PC-9 (cell line): ENCODE measurements at regions not wholly inside any gene's neighbourhood (a gene's known extent, or its start where the extent isn't known, plus 50 kb on each side); places are given as distances from the start of the nearest gene placed in this dataset.

Experiments
- CTCF ChIP-seq: fragments of 200-600 bp; sonication (generic); conservative IDR thresholded peaks from 2 replicates; pipeline ENCODE4 v1.6.1; 2017; ENCODE audit warnings: mixed run types, antibody characterized with exemption, mild to moderate bottlenecking, moderate library complexity
- EZH2 ChIP-seq: fragments of 200-600 bp; sonication (generic); IDR thresholded peaks from 2 replicates; pipeline ENCODE4 v1.8.0; 2017; ENCODE audit warnings: antibody characterized with exemption, low read depth

GRCh38 chr3:85180-85579, 111.4 kb upstream of the CHL1 start:
- TF ChIP-seq EZH2 (no peak), CTCF (no peak)
